GM20000 (cell line): ENCODE measurements at regions not wholly inside any gene's neighbourhood (a gene's known extent, or its start where the extent isn't known, plus 50 kb on each side); places are given as distances from the start of the nearest gene placed in this dataset.

Experiments used
- DNase-seq: peaks from one replicate; pipeline ENCODE4 v3.0.0; 2012; ENCODE audit warnings: low spot score
- TF ChIP-seq, protein P1 (sequence below): IDR thresholded peaks from 2 replicates; pipeline ENCODE4 v1.5.1; 2012; ENCODE audit warnings: mild to moderate bottlenecking, control low read depth; ENCODE audit errors: extremely low read depth, missing control alignments

DNA sequence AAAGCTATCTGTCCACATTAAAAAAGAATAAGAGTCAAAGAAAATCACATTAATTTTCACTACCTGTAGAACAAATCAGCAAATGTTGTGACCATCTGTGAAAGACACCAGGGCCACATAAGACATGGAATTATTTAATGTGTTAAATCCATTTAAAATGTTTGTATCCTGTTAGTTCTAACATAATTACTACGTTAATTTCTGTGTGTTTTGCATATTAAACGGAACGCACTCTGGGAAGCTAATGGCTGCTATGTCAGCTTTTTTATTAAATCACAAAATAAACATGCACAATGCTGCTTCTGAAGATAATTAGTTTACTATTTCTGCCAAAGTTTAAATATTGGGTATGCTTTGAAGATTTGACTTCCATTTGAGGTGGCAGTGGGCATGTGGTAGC, 1061.2 kb downstream of the CDH11 start:
- TF ChIP-seq, protein P1, sequence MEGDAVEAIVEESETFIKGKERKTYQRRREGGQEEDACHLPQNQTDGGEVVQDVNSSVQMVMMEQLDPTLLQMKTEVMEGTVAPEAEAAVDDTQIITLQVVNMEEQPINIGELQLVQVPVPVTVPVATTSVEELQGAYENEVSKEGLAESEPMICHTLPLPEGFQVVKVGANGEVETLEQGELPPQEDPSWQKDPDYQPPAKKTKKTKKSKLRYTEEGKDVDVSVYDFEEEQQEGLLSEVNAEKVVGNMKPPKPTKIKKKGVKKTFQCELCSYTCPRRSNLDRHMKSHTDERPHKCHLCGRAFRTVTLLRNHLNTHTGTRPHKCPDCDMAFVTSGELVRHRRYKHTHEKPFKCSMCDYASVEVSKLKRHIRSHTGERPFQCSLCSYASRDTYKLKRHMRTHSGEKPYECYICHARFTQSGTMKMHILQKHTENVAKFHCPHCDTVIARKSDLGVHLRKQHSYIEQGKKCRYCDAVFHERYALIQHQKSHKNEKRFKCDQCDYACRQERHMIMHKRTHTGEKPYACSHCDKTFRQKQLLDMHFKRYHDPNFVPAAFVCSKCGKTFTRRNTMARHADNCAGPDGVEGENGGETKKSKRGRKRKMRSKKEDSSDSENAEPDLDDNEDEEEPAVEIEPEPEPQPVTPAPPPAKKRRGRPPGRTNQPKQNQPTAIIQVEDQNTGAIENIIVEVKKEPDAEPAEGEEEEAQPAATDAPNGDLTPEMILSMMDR: no peak
- DNase-seq: no peak

- TF ChIP-seq, protein P1: no peak
- DNase-seq: no peak
Measured at GRCh38 chr16:64058685-64059084, 1063.2 kb downstream of the CDH11 start.

- no peak for DNase-seq
- TF ChIP-seq, protein P1: no peak
Measured at GRCh38 chr16:64051824-64052223, 1070.0 kb downstream of the CDH11 start.

- no peak for DNase-seq
- TF ChIP-seq, protein P1: no peak
Measured at GRCh38 chr16:64047878-64048277, 1074.0 kb downstream of the CDH11 start.

DNA sequence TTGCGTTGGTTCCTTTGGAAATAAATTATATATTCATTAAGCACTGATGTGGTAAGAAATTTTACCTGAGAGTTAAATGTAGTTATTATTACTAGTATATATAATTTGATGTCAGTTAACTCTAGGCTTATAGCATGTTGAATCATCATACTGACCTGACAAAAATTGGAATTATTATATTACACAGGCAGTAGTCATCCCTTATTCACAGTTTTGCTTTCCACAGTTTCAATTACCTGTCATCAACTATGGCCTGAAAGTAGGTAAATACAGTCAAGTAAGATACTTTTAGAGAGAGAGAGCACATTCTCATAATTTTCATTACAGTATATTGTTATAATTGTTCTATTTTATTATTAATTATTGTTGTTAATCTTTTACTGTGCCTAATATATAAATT, 1074.7 kb downstream of the CDH11 start:
- DNase-seq: no peak
- TF ChIP-seq, protein P1: no peak

DNA sequence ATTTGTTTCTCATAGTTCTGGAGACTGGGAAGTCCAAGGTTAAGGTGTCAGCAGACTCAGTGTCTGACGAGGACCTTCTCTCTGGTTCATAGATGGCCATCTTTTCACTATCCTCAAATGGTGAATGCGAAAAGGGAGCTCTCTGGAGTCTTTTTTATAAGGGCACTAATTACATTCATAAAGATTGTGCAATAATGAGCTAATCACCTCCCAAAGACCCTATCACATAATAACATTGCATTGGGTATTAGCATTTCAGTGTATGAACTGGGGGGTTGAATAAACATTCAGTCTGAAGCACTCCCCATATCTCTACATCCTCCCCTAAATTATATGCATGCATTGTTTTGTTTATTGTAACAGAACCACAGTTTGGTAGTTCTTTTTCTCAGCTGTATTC, 1086.5 kb downstream of the CDH11 start:
- TF ChIP-seq, protein P1: no peak
- no peak for DNase-seq

GRCh38 chr16:64019339-64019738, 1102.5 kb downstream of the CDH11 start:
- TF ChIP-seq, protein P1: no peak
- no peak for DNase-seq
